HG02759 (cell line): ENCODE measurements at regions not wholly inside any gene's neighbourhood (a gene's known extent, or its start where the extent isn't known, plus 50 kb on each side); places are given as distances from the start of the nearest gene placed in this dataset.
"Not testable (repeated sequence)": the region's sequence is repeated elsewhere in the genome, so short reads cannot be mapped to it uniquely, and the experiment has no call there.

Experiments
- ATAC-seq: cut with Tn5 transposase; IDR thresholded peaks from one replicate; pipeline ENCODE4 v1.9.1; 2021; ENCODE audit warnings: mild to moderate bottlenecking, moderate library complexity; ENCODE audit not compliant: unreplicated experiment

DNA sequence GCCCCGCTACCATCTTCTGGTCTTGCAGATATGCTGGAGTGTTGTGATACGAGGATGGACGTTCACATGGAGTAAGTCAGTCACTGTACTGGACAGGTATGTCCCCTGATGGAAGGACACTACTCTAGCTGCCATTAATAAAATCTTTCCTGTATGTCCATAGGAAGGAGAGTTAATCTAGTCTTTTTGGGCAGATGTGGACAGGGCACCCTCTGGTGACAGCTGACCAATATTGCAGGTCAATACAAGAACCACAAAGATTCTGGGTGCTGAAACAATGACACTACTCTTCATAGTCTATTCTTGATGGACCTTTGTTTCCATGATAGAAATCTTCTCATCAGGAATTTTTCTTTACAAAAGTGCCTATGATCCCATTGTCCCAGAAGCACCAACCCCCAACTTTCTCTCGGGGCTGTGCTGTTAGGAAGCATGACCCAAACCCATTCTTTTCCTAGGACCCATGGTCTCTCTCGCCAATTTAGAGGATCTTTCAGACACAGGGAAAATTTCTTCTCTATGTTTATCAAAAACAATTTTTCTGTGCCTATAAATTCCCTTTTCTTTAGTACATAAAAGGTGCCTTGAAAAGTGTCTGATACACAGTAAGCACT lies 376.9 kb downstream of the DTWD2 start:
- ATAC-seq: peak; percentile 49

DNA sequence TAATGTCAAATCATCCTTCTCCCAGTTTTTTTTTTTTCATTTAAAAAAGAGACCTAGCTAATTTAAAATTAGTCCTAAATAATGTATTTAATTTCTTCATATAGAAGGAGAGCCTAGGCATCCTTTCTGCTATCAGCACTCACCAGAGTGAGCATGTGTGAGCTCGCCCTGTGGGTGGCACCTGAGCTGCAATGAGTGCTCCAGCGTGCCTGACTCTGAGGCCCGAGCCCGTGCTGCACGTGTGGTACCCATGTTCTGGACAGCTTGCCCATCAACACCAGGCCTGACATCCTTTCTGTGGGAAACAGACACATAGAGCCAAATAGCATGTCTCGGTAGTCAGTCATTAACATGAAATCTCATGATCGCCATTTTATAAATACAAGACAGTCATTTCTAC lies 381.4 kb downstream of the DTWD2 start:
- ATAC-seq: no peak

DNA sequence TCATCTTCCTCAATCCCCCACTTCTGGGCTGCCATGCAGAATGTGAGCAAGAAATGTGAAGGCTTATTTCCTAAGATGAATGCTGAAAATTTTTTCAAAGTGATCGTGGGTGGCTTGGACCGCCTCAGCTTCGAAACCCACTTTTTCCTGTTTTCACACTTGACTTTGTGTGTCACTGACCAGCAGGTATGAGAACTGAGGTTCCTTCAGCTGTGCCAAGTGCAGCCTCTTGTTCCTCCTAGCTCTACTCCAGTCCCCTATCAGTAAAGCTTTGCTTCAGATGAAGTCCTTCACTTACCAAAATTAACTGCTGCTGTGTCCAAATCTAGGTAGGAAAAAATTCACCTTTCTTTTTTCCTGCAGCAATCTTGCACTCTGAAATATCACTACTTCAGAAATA lies 382.6 kb downstream of the DTWD2 start:
- ATAC-seq: no peak

DNA sequence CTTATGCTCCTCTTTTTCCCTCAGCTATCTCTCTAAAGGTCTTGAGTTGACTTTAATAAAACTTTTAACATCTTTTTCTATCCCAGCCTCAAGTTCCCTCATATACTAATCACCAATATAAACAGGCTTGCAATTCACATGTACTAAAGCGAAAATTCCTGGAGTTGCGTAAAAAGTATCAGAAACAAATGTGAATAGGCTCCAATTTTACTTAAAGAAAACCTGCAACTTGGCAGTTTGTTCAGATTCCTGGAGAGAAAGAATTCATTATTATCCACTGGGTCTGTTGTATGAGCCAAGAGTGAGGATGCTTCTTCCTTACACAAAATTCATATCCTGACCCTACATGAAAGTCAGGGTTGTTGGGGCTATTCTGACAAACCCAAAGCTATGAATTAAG lies 384.2 kb downstream of the DTWD2 start:
- no peak for ATAC-seq

DNA sequence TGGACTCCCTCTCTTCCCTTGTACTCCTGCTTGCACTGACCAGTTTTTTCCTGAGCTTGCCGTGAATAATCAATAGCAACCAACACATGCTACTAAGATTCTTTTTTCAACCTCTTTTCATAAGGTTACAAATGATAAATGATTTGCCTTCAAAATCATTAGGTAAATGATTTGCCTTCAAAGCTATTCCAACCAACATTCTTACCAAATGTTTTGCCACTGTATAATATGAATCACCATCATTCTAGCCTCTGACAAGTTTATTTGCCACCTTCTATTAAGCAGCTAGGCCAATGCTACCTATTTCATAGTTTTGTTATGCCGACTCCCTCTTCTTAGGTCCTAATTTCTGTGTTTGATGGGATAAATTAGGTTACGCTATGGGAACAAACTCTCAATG lies 385.1 kb downstream of the DTWD2 start:
- no peak for ATAC-seq

DNA sequence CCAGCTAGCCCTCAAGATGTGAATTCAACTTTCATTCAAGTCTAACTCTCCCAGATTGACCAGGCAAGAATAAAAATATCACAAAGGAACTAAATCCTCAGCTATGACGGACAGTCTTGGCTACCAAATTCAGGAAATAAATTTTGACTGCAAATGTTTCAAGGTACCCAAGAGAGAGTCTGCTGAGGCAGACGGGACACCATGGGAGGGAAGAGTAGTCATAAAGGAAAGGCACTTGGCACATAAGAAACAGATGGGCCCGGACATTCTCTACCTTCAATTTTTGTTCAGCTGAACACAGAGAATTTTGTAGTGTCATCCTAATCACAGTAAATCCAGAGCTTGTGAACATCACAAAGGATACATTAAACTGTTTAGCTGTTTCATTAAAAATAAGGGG lies 390.0 kb downstream of the DTWD2 start:
- no peak for ATAC-seq

DNA sequence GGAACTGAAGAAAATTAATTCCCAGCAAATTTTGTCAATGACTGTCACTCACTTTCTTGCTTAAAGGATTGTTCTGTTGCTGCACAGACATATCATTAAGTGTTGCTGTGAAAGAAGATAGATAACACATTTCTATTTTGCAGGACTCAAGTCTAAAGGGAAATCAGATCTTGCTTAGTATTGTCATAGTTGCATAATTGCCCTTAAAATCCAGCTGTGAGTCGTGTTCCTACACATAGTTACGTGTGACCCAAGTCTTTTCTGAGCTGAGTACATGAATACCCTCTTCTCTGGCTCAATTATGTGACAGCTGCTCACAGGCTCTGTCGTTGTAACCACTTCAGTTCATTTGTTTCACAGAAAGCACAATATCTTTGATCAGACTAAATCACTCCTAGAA lies 390.8 kb downstream of the DTWD2 start:
- no peak for ATAC-seq

DNA sequence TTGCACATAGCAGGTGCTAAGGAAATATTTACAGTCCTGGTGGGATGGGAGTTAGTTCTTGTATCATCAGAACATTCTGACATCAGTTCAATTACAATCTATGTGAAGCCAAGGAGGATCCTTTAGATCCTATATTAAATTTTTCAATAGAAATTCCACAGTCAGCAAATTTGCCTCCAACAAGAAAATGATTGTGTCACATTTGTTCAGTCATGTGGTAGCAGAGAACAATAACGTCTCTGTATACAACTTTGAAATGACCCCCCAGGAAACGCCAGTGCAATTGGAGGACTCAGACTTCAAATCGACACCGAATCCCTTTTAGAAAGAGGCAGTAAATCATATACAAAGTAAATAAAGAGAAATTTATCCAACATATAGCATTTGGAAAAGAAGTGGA lies 392.1 kb downstream of the DTWD2 start:
- ATAC-seq: no peak

DNA sequence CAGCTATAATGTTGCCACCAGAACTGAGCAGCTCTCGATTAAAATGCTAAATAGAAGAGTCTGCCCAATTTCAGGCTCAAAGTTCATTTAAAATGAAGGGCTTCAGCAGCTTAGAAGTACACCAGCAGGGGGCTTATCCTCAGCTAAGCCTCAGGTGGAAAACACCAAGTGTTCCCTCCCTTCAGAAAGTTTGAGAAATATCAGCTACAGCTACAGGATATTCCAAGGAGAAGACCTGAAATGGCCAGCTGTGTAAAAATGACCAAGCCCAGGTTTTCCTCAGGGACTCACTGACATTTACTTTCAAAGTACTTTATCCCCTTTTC lies 395.4 kb downstream of the DTWD2 start:
- ATAC-seq: no peak

DNA sequence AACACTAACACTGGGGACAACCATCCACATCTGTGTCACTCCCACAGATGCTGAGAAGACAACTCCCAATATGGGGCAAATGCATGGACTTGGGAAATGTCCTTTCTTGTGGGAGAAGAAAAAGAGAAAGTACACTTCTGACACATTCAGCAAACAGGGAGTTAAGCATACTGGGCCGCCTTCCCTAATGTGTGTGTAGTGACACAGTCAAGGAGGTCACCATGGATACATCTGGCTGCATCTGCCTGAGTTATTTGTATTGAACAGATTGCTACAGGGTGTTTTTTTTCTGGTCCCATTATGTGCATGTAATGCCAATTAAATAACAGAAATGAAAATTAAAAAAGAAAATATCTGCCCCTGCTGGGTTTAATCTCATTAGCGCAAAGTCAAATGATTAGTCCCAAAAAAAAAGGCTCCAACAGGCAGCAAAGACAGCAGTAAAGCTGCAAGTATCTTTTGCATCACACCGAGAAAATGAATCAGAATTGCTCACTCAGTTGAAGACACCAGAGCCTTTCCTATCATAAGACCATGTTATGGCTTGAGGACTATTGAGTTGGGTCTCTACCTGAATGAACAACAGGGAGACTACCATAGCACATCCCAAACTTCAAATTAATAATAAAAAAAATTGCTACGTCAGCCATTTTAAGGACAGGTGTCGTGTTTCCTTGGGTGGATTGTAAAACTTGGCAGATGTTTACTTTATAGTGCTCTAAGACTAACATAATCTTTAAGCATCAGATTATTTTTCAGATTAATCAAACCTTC lies 395.9 kb downstream of the DTWD2 start:
- no peak for ATAC-seq

DNA sequence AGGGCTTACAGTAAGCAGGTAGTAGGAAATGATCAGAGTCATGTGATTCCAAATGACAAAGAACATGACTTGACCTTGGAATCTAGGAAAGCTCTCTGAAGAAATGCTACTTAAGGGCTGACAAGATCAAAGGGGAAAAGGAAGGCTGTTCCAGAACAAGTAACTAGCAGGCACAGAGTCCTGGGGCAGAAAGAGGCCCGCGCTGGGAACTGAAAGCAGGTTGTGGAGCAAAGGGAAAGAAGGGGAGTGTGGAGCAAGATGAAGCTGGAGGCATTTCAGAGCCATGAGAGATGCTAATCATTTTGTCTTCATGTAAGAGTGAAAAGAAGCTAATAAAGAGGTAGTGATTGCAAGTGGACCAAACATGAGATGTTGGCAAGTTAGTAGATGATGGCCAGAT lies 397.5 kb downstream of the DTWD2 start:
- ATAC-seq: no peak

DNA sequence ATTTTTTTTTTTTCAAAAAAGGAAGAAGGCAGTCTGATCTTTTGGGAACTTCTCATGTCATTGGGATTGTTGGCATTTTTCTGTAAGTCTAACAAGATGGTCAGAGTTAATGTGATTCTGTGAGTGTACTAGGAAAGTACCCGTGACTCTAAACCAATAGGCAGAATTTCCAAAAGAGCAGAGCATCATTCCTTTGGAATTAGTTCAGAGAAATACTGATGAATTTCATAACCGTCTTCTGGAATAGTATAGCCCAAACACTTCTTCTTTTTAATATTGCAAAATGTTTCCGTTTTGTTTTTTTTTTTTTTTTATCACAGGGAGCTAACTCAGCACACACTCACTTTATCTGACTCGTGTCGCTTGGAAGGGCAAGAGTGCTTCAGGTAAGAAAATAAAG lies 407.4 kb downstream of the DTWD2 start:
- no peak for ATAC-seq

DNA sequence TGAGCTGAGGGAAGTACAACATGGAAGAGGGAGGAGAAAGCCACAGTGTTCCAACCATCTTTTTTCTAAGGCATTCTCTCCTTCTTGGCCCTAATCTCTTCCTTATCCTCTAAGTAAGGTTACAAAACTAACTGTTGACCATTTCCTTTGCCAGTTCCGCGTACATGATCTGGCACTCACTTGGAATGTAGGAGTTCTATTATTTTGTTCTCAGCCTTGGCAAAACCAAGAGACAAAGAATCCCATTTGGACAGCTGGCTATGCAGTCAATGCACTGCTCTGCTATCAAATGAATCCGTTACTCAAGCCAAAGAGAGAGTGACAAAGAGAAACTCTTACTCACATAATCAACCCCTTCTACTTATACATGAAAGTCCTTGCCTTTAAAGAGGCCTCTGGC lies 410.3 kb downstream of the DTWD2 start:
- no peak for ATAC-seq

DNA sequence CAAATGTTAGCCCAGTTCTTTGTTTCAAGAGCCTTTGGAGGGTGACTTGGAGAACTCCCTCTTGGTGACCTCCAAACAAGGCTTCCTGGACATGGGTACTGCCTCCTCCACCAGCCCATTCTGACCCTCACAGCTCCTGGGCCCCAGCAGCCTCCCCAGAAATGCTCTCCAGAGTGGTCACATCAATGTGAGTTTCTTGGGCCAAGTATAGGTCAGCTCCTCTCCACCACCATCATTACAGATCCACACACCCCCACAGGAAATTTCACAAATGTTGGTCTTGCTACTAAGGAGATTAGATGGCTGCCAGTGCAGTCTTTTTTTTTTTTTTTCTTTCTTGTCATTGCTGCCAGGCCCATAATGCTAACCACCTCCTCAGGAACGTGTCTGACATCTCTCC lies 410.7 kb downstream of the DTWD2 start:
- no peak for ATAC-seq

DNA sequence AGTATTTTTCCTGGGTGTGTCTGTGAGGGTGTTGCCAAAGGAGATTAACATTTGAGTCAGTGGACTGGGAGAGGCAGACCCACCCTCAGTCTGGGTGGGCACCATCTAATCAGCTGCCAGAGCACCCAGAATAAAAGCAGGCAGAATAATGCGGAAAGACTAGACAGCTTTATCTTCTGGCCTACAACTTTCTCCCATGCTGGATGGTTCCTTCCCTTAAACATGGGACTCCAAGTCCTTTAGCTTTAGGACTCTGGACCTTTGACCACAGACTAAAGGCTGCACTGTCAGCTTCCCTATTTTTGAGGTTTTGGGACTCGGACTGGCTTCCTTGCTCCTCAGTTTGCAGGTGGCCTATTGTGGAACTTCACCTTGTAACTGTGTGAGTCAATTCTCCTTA lies 418.1 kb downstream of the DTWD2 start:
- not testable (repeated sequence) for ATAC-seq

DNA sequence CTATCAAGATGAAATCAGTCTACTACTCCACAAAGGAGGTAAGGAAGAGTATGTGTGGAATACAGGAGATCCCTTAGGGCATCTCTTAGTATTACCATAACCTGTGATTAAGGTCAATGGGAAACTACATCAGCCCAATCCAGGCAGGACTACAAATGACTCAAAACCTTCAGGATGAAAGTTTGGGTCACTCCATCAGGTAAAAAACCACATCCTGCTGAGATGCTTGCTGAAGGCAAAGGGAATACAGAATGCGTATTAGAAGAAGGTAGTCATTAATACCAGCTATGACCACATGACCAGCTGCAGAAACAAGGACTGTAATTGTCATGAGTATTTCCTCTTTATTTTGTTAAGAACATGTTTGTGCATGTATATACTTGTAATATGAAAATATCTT lies 418.8 kb downstream of the DTWD2 start:
- ATAC-seq: not testable (repeated sequence)

DNA sequence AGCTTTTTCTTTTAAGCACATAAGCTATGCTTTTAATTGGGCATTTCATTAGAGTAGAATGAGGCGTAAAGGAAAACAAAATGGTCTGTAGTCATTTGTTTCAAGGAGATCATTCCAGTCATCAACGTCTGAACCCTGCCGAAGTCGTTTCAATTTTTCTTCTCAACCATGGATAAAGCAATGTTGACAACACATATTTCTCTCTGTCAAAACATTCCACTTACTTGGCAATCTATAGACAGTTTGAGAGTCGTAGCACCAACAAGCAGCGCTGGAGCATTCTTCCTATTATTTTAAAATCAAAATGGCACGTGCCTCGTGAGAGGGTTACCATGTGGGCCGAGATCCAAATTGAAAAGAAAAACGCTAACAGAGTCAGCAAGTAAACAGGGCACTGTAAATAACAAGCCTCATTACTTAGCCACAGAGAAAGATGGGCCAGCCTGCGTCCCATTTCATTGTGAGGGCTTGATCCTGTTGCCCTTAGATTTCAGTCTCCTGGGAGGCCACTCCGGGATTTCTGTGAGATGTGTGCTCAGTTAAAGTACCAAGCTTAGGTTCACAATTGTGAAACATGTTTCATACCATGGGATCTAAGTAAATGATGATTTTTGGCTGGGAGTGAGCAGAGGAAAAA lies 422.9 kb downstream of the DTWD2 start:
- no peak for ATAC-seq

DNA sequence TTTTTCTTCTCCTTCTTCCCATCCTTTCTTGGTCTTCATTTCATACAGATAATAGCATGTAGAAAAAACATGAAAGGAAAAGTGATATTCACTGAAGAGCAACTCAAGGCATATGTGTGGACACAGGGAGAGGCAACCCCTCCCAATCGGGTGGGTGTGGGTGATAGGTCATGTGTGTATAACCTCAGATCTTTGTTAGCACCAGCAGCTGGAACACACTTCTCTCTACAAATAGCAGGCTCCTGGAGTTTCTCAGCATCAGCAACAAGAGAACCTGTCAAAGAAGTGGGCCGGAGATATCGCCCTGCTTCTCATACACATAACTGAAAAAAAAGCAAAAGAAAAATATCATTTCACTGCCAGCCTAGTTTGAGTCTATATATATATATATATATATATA lies 426.4 kb downstream of the DTWD2 start:
- no peak for ATAC-seq

DNA sequence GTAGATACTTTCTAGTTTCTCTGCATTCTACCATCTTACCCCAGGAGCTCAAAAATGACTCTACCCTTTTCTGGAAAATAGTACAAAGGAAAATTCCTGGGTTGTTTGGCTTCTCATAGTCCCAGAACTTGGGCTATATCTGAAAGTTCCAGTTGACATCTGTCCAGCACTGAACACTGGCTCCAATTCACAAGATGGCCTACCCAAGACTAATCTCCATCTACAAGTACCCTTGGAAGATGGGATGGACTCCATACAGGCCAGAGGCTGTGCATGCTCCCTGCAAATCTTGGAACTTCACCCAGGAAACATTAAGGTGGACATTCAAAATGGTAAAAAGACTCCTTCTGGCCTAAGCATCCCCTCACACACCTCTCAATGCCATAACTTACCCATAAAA lies 427.1 kb downstream of the DTWD2 start:
- ATAC-seq: no peak

DNA sequence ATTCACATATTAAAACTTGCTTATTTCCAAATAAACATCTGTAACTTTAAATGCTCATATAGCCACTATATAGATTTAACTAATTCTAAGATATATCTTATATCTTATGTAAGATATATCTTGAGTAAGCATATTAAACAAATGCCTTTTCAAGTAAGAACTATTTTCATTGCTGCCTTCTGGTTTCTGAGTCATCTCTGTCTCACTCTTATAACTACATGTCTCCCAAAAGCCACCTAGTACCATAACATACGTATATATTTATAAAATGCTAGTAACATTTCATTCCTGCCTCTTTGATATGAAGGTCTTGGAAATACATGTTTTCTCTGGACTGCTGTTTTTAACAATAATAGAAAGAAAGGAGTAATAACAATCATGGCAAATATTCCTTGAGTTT lies 429.5 kb downstream of the DTWD2 start:
- no peak for ATAC-seq

DNA sequence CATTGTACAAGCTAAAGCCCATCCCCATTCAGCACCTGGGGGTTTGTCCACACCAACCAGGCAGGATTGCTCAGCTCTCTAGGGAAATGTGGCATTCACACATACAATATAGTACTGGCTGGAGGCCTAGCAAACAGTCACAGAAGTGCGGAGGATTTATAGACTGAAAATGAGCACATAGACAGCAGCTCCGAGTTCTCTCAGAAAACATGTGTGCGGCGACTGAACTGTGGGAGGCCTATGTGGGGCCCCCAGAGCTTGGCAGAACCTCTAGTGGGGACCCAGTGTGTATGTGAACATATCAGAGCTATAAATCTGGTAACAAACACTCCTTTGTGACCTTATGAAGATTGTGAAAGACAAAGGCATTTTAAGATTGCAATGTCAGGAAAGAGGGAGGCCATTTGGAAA lies 431.1 kb downstream of the DTWD2 start:
- ATAC-seq: no peak

DNA sequence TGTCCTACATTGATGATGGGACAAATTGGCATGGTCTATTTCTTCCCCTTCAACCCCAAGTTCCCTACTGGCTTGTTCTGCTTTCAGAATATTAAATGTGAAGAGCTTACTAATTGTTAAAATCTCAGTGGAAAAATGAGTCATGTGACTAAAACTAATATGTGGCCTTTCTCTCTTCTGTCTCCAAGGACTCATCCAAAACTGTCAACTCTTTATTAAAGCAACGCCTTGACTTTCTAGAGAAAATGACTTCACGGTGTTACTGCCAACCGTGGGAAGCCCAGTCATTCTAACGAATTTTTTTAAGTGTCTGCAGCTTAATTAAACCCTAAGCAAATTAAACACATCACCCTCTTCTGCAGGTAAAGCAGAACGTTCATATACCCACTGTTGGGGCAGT lies 431.6 kb downstream of the DTWD2 start:
- ATAC-seq: no peak

DNA sequence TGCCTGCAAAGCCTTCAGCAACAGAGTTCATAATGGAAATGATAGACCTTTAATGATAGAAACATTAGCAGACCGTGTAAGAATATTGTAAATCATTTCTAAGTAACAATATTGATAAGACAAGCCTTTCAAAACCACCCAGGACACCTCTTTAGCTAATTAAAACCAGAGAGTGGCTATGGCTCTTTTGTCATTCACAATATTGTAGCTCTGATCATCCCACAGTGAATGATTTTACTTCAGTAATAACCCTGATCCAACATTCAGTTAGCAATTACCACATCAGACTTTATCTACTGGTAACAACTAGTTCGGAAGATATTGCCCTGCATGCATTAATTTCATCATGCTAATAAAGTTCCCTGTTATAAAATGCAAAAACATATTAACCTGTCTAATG lies 432.6 kb downstream of the DTWD2 start:
- ATAC-seq: no peak
